ENCODE measurements at regions not wholly inside any gene's neighbourhood (a gene's known extent, or its start where the extent isn't known, plus 50 kb on each side); places are given as distances from the start of the nearest gene placed in this dataset.

DNA sequence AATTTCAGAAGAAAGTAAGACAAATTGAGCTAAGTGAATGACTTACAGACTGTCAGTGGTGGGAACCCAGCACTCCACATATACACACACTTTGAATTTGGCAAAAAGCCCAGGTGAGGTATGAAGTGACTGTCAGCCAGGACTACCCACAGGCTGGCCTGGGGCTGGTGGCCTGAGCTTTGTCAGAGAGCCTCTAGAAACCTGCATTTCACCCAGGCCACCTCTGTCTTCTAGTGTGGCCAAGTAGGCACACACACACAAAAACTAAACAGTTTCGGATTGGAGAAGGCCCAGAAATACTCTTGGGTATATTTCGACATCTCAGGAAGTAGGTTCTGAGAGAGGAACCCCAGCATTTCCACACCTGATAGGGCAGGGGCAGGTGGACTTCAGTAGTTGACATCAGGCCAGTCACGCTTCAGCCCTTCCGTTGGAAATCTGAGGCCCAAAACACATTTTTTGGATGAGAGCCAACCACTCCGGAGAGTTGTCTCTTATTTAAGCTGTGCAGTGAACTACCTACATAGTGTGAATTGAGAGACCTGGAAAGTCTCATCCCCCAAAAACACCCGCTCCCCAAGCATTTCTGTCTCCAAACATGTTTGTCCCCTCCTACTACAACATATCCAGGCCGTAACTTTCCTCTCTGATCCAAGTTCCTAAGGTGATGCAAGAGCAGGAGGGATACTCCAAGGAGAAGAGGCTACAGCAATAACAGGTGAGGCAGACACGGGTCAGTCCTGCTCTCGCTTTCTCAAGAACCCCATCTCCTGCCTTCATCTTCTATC is 167.2 kb upstream of the PROX1 start:
- DNase-seq, result no peak

DNA sequence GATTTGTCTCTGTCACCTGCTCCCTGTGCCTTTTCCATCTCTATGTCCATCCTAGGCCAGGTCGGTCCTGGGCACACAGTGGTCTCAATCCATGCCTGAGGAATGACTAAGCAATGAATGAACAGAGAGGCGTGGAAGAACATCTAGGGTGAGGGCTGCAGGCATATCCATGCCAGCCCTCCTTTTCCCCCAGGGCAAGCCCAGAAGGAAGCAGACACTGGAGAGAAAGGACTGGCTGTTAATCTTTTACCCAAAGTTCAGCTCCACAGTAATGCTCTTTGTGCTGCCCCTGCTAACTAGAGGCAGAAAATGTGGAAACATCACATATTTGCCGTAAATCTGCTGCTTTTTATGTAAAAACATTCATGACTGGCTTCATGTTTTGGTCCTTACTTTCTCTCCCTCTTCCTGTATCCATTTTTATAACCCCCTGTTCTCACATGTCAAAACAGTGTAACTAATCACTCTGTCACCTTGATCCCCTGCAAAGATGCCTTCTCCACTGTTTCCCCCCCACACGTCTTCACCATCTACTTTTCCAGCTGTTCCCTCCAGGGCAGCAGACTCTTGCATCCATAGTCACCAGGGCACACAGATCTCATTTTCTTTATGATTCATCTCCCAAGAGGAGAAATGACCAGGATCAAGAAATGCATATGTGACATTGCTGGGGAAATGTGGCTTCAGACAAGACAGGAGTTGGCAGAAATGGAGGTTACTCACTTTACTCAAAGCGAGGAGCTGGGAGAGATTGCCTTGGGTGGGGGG is 166.4 kb upstream of the PROX1 start:
- DNase-seq, result no peak

GRCh38 chr1:213821943-213822334 is 165.8 kb upstream of the PROX1 start:
- no peak for DNase-seq

DNA sequence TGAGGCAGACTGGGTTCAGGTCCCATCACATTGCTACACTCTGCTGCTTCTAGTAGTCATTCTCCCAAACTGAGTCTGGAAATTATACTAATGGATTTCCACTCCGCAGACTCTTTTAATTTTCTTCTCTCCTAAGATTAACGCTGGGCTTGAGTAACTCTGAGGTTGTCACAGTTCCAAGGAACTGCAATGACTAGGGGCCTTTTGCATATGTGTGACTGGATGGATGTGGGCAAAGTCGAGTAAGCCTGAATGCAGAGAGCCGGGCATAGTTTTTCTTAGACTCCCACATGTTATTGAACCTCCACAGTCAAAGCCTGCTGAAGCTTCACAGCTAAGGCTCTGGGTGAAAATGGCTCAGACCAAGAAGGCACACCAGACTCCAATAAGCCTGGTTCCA is 160.9 kb upstream of the PROX1 start:
- DNase-seq, result no peak

- no peak for DNase-seq
Observed at GRCh38 chr1:213828867-213829266, 158.9 kb upstream of the PROX1 start.

GRCh38 chr1:213829780-213830179 is 158.0 kb upstream of the PROX1 start:
- no peak for DNase-seq

DNA sequence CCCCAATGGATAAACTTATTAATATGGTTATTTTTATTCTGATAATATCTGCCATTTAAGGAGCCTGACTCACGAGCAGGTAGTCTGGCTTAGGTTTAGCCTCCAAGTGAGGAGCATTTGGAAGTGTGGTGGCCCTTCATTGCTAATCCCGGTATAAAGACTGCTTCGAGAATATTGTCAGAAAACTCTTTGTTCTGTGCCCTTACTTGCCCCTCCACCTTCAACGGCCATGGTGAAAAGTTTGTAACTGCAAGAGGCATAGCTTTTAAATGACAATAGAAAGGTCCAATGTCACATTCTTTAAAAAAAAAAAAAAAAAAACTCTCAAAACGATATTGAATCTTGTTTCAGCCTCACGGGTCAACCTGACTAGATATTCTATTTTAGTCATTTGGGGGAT is 157.4 kb upstream of the PROX1 start:
- no peak for DNase-seq

GRCh38 chr1:213840575-213840974 is 147.2 kb upstream of the PROX1 start:
- no peak for DNase-seq

- no peak for DNase-seq
Observed at GRCh38 chr1:213844632-213845031, 143.1 kb upstream of the PROX1 start.

- no peak for DNase-seq
Observed at GRCh38 chr1:213852107-213852506, 135.7 kb upstream of the PROX1 start.

DNA sequence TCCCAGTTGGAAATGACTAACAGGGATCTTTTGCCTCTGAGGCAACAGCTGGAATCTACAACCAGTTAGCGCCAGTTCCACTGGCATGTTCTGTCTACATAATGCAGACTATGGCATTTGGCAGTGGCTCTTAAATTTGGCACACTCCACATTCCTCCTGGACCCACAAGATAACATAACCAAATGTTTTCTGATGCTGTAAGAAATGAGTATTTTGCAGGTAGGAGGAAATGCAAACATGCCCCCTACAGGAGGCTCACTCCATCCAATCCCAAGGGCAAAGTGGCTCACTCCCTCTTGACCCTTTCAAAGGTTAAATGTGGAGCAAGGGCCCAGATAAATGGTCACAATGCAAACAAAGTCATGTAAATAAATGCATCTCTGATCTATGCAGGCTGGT is 129.2 kb upstream of the PROX1 start:
- no peak for DNase-seq

GRCh38 chr1:213861841-213862240 is 125.9 kb upstream of the PROX1 start:
- DNase-seq, result no peak

DNA sequence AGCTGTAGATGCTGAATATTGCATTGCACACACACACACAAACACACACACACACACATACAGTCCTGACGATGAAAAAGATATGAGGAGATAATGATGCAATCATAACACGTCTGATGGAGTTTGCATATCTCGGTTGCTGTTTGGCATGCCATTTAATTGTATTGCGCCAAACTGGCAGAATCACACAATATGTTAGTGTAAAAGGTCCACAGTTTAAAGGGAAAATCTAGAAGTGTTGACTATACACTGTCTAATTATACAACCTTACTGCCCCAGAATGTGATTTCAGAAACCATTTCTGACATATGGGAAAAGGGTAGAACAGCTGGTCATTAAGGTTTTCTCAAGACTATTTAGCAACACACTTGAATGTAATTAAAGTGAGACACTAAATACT is 123.7 kb upstream of the PROX1 start:
- DNase-seq, result no peak

- no peak for DNase-seq
Observed at GRCh38 chr1:213868482-213868881, 119.3 kb upstream of the PROX1 start.

GRCh38 chr1:213871179-213871578 is 116.6 kb upstream of the PROX1 start:
- DNase-seq, result no peak

DNA sequence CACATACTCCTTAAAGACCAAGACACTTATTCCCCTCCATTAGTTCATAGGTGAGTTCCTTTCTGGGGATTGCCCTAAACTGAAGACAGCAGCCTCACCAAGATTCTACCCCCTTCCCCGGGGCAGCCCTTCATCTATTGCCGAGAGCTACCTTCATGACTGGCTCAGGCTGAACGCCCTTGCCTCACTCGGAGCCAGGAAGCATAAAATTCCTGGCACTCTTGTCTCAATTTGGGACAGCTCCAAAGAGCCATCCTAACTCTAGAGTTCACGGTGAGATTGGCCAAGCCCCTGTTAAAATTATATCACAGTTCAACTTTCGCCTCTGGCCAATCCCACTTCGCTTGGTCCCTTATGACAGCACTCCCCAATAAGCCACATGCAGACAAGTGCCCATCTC is 113.0 kb upstream of the PROX1 start:
- DNase-seq, result no peak

- DNase-seq, result no peak
Observed at GRCh38 chr1:213876531-213876930, 111.2 kb upstream of the PROX1 start.

DNA sequence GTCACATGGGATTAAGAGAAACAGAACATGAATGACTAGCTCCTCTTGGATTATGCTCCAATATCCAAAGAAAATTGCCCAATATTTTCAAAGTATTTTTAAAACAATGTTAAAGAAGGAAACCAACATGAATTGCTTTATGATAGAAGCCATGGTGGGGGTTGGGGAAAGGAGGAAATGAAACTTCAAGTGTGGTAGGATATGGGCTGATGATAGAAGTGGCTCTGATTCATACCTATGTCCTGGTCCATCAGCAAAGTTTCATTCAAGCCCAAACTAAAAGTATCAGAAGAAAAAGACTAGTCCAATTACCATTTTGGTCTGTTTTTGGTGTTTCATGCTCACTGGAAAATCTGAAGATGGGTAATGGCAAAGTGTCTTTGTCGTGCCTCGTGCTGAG is 104.2 kb upstream of the PROX1 start:
- DNase-seq, result no peak

DNA sequence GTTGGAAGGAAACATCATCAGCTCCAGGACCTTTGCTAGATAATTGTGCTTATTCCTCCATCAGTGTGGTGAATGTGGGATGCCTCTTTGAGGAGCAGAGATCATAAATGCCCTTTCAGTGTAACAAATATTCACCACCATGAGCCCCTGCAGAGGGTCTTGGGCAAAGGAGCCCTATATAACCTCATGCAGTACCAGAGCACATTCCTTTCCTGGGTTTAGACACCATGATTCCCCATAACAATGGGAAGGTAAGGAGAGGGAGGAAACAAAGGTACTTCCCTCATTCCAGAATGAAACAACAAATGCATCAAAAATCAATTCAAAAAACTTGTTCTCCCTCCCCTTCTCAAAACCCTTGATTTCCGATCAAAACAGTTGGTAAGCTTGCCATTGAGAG is 103.4 kb upstream of the PROX1 start:
- DNase-seq, result no peak

DNA sequence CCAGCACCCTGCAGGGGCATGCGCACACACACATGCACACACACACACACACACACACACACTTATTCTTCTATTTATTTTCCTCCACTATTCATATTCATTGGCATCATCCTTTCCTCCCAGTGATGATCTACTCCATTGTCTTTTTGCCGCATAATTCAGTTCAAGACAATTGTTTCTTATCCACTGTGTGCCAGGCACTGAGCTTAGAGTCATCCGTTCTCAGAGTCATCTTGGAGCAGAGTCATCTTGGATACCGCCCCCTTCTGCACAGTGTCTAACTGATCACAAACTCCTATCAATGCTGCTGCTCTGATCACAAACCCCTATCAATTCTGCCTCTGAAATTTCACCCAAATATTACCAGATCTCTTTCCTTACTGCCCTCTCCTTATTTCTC is 102.8 kb upstream of the PROX1 start:
- DNase-seq, result no peak

GRCh38 chr1:213887842-213888241 is 99.9 kb upstream of the PROX1 start:
- no peak for DNase-seq

DNA sequence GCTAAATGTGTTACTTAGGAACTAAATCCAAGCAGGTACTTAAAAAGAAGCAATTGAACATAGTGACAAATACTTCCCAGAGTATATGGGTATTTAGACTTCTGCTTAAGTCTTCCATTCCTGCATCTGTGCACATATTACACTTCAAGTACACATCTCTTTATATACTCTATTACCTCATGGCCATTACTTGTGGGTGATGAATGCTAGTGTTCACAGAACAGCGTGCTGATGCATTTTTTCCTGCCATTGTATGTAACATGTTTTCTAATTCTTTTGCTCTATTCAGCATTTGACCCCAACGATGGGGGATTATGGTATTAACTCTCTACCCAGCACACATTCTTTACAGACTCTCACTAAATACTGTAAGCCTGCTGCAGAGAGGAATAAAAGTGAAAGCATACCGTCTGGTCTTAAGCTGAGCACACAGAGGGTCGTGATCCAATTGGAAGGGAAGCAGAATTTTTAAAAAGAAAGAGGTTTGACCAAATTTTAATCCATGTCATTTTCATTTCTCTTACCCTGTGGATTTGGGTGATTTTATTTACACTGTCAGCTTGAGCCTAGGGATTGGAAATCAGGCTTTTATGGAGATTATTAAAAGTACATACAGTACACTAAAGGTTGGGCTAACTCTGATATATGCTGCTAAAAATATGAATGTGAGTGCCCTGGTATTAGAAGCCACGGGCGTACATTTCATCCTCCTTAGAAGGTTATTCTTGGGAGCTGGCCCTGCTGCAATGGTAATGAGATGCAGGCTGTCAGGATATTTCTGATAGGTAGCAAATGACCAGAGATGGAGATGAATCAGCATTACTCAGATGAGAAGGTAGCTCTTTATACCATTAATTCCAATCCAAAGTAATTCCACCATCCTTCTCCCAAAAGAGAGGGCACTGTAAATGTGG is 95.5 kb upstream of the PROX1 start:
- DNase-seq, result no peak

DNA sequence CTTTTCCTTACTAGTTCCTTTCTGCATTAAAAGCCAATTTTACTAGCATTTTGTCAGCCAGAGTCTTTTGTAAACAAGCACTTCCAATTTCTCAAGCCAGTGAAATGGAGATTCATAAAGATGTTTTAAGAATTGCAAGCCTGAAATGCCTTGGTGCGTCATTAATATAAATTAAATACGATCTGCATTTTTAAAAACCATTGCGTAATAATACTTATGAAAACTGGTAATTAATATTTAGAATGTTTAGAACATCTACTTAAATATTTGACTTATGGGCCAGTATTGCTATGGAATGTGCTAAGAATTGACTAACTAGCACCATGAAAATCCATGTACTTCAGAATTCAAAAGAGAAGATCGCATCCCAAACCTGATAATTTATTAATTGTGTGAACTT is 89.1 kb upstream of the PROX1 start:
- DNase-seq, result no peak

DNA sequence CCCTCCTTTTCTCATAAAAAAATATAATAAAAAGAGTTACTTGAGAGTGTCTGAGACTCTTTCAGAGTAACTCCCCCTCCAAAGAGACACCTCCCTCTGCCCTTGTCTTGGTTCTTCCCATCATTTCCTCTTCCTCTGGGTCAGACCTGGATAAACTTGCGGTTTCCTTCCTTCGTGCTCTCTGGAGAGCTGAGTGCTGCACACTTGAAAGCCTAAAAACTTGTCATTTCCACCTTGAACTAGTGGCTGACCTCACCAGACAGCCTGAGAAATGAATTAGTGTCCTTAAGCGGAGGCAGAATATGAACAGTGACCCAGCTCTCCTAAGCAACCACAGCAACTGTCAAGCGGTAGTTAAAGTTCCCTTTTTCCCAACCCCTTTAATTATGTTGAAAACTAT is 88.4 kb upstream of the PROX1 start:
- no peak for DNase-seq
